ENCODE measurements at regions not wholly inside any gene's neighbourhood (a gene's known extent, or its start where the extent isn't known, plus 50 kb on each side); places are given as distances from the start of the nearest gene placed in this dataset.

DNA sequence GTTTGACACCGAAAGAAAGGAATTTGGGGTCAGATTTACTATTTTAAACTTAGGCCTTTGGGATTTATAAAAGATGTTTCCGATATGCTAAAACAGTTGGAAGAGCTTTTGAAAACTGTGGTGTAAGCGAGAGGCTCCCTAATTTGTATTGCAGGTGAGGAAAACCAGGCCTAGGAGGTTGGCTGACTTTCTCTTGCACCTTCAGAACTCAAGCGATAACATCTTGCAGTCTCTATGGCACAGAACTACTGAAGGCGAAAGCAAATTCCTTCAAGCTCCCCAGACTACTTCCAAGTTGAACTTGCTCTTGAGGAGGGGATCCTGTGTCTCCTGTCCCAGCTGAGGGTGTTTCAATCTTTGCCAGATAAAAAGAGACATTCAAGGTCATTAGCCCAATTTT, 685.7 kb downstream of the ADGRL2 start:
- DNase-seq (ENCODE audit: low spot score): no peak

DNA sequence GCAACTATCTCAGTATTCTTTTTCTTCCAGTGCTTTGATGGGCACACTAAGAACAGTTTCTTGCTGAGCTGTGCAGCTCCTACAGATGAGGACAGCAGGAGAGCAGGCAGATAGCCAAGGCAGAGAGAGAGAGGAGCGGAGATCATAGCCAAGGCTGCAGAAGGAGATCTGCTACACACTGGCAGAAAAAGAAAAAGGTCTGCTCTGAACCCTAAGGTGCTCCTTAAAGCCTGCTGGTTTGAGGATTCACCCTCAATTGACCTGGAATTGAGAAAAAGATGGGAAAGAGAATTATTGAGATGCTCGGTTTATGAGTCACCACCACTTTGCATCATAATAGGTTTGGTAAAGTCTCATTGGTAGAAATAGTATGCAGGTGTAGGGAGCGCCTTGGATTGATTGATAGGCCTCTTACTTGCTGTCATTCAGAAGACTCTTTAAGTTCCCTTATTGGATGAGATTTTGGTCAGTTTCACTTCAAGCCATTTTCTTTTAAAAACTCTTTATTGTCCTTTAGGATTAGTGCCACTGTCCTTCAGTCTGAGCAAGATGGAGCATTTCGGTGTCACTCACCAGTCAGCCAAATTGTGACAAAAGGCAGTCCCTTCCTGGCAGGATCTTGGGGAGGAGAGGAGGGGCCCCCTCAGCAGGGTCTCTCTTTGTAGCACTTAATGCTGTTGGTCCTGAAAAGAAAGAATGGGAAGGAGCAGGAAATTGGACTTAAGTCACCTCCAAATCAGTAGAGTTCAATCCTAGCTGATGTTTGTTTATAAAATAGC, 685.0 kb downstream of the ADGRL2 start:
- DNase-seq (ENCODE audit: low spot score): peak; percentile 7

DNA sequence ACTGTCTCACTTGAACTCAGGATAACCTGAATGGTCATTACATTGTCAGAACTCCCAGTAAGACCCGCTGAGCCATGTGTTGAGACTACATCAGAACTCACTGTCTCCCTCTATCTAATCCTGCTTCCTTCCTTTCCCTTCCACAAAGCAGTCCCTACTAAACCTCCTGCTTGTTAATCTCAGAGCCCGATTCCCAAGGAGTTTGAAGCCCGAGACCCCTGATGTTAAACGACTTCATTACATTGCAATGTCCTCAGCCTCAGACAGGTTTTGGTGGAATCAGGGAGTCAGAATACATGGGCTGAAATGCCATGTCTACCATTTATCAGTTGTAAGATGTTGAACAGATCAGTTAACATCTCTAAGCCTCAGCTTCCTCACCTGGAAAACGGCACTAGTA, 682.4 kb downstream of the ADGRL2 start:
- DNase-seq (ENCODE audit: low spot score): no peak

- no peak for DNase-seq (ENCODE audit: low spot score)
These were observed 678.2 kb downstream of the ADGRL2 start for GRCh38 chr1:82478916-82479315.

GRCh38 chr1:82472489-82473131, 671.9 kb downstream of the ADGRL2 start:
- no peak for DNase-seq (ENCODE audit: low spot score)

DNA sequence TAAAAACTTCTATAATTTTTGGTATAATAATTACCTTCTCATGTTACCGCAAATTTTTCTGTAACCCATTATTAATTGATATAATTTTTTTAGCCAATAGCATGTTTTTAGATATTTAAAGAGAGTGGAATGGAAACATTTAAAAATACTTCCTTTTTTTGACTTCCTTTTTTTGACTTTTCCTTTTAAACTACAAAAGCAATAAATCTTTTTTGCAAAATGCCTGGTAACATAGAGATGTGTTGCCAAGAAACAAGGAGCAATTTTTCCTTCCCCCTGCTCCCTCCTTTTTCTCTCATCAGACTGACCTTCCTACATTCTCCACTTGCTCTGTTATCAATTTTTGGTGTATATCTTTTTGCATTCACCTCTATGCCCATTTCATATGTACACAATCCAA, 666.2 kb downstream of the ADGRL2 start:
- no peak for DNase-seq (ENCODE audit: low spot score)

GRCh38 chr1:82466416-82466815, 665.7 kb downstream of the ADGRL2 start:
- no peak for DNase-seq (ENCODE audit: low spot score)

- no peak for DNase-seq (ENCODE audit: low spot score)
These were observed 664.3 kb downstream of the ADGRL2 start for GRCh38 chr1:82465024-82465423.

GRCh38 chr1:82464362-82465001, 663.7 kb downstream of the ADGRL2 start:
- DNase-seq (ENCODE audit: low spot score): peak; percentile 15

GRCh38 chr1:82463951-82464350, 663.2 kb downstream of the ADGRL2 start:
- DNase-seq (ENCODE audit: low spot score): no peak

DNA sequence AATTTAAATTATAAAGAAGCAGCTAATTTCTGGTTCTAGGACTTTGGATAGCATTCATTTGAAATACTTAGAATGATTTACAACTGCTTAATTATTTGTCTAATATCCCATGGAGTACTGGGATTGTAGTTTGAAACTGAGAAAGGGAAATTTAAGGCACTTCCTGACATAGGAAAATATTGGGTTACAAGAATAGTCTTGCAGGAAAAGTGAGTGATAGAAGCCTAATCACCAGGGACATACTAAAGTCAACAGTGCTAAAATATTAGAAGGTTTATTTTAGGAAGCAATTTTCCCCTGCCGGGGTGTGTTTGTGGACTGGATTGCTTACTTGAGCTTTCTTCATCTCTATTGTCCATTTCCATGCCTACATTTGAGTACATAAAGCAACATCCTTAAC, 661.6 kb downstream of the ADGRL2 start:
- no peak for DNase-seq (ENCODE audit: low spot score)

- no peak for DNase-seq (ENCODE audit: low spot score)
These were observed 654.6 kb downstream of the ADGRL2 start for GRCh38 chr1:82455342-82455741.

DNA sequence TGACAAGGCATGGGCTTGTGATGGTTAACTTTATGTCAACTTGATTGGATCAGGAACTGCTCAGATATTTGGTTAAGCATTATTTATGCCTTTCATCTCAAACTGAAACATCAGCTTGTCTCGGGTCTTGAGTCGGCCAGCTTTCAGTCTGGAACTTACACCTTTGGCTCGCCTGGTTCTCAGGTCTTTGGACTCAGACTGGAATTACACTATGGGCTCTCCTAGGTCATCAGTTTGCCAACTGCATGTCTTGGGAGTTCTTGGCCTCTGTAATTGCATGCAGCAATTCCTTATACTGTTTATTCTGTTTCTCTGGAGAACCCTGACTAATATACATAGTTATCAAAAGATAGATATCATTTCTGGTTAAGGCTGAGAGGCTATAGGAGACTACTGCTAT, 653.7 kb downstream of the ADGRL2 start:
- no peak for DNase-seq (ENCODE audit: low spot score)

GRCh38 chr1:82453511-82454185, 652.9 kb downstream of the ADGRL2 start:
- DNase-seq (ENCODE audit: low spot score): no peak

GRCh38 chr1:82452096-82452495, 651.4 kb downstream of the ADGRL2 start:
- DNase-seq (ENCODE audit: low spot score): no peak

DNA sequence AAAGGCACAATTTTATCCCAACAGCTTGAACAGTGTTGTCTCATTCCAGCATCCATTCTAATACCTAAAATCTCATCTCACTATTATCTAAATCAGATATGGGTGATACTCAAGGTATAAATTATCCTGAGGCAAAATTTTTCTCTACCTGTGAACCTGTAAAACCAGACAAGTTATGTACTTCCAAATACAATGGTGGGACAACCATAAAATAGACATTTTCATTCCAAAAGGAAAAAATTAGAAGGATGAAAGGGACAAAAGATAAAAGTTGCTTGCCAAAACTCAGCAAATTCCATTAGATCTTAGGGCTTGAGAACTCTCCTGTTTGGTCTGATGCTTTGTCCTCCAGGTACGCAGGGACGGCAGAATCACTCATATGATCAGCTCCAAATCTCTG, 650.5 kb downstream of the ADGRL2 start:
- no peak for DNase-seq (ENCODE audit: low spot score)

- no peak for DNase-seq (ENCODE audit: low spot score)
These were observed 648.8 kb downstream of the ADGRL2 start for GRCh38 chr1:82449506-82450057.

DNA sequence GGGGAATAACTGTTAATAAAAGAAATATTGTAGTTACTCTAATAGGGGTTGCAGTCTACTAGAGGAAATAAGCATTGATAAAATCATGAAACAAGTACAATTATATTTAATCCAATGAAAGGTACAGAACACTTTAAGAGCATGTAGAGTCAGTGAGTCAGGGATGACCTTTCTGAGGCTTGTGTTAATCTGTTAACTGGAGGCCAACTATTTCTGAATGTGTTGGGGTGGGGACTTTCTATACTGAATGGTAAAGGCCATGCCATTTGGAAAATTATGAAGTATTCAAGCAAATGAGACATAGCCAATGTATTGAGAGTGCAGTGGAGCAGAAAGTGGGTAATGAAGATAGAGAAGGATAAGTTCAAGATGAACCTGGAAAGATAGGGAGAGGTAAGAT, 646.2 kb downstream of the ADGRL2 start:
- DNase-seq (ENCODE audit: low spot score): no peak

DNA sequence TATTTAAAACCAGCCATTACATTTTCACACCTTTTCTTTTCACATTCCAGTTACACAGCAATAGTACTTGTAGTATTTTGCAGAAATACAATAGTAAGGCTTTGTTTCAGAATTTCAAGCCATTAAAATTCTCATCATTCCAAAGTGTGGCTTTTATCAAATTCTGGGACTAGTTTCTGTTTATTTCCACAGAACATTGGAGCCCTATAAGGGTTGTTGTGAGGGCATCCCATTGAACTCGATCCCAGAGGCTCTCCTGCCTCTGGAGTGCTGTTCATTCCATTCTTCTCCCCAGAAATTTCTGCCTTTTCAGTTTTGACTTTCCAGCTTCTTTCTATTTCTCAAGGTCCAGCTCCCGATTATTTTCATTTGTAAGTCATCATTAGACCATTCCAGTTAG, 645.5 kb downstream of the ADGRL2 start:
- DNase-seq (ENCODE audit: low spot score): no peak

- no peak for DNase-seq (ENCODE audit: low spot score)
These were observed 645.1 kb downstream of the ADGRL2 start for GRCh38 chr1:82445827-82446226.

DNA sequence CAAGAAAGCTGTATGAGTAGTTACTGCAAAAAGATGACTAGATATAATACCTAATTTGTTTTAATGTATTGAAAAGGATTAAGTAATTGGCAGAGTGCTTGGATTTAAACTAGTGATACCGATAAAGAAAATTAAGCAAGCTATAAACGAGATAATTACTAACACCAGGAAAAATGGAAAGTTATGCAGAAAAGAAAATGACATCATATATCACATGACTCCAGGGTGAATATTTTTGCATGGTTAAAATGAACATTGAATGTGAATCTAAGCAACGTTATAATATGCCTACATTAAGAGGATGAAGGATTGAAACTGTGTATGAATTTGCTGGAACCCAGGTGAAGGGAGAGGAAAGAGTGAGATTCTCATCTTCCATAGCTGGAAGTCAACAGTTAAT, 644.4 kb downstream of the ADGRL2 start:
- no peak for DNase-seq (ENCODE audit: low spot score)

GRCh38 chr1:82441402-82441801, 640.7 kb downstream of the ADGRL2 start:
- DNase-seq (ENCODE audit: low spot score): no peak

Data from putamen (tissue), 1 donor.